ENCODE measurements at regions not wholly inside any gene's neighbourhood (a gene's known extent, or its start where the extent isn't known, plus 50 kb on each side); places are given as distances from the start of the nearest gene placed in this dataset.

DNA sequence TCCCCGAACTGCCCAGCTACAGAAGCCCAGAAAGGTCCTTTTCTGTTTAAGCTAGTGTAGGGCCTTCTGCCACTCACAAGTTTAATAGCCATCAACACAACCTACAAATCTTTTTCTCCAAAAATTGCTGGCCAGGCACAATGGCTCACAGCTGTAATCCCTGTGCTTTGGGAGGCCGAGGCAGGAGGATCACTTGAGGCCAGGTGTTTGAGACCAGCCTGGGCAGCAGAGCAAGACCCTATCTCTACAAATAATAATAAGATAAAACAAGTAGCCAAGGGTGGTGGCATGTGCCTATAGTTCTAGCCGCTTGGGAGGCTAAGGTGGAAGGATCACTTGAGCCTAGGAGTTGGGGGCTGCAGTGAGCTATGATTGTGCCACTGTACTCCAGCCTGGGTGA lies 176.4 kb downstream of the HSD17B3 start:
- no peak overlapping the region for H3K4me3 ChIP-seq
- DNase-seq (ENCODE audit: low spot score) = no peak
- H3K27ac ChIP-seq = peak overlapping the region in 1 of 2 donors; percentile 37
- no peaks in the 10 kb centered on the region for H3K36me3 ChIP-seq
- TF ChIP-seq POLR2A (IDR thresholded peaks at IDR 0.05) (no peak), POLR2AphosphoS5 (IDR thresholded peaks at IDR 0.05) (no peak), CTCF (IDR thresholded peaks at IDR 0.05) (no peak)
- no peaks in the 10 kb centered on the region for H3K9me3 ChIP-seq
- intact Hi-C loops (cut with DNase I) = no loop called here
- H3K4me1 ChIP-seq (replicated peaks) = no peaks in the 10 kb centered on the region
- WGBS = 62% methylated on average over 3 of the region's 3 CpGs
- H3K27me3 ChIP-seq (replicated peaks; ENCODE audit: insufficient read depth) = no peaks in the 10 kb centered on the region

DNA sequence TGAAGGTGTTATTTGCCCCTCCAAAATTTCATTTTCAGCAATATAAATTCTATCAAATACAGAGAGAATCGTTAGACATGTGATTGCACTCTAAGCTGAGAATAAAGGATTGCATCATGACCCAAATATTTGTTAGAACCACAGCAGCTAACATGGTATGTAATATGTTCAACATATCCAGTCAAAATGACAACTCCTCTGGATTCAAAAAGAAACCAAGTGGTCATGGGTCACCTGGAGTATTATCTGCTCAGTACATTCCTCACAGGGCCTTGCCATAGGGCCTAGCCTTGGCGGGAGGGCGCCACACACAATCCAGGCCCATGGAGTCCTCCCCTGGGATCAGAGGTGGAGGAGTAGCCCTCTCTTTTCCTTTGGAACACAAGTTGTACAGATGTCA lies 179.2 kb downstream of the HSD17B3 start:
- intact Hi-C loops (cut with DNase I) = no loop called here
- H3K4me1 ChIP-seq (replicated peaks) = no peaks in the 10 kb centered on the region
- no peaks in the 10 kb centered on the region for H3K36me3 ChIP-seq
- DNase-seq (ENCODE audit: low spot score) = no peak
- H3K4me3 ChIP-seq = no peak overlapping the region
- TF ChIP-seq CTCF (IDR thresholded peaks at IDR 0.05) = no peak
- no peak for TF ChIP-seq POLR2A (IDR thresholded peaks at IDR 0.05)
- TF ChIP-seq POLR2AphosphoS5 (IDR thresholded peaks at IDR 0.05) = no peak
- WGBS = 66% methylated on average over 3 of the region's 3 CpGs
- no peak overlapping the region for H3K27ac ChIP-seq
- no peaks in the 10 kb centered on the region for H3K27me3 ChIP-seq (replicated peaks; ENCODE audit: insufficient read depth)
- H3K9me3 ChIP-seq = no peaks in the 10 kb centered on the region

- TF ChIP-seq CTCF (IDR thresholded peaks at IDR 0.05) (no peak), POLR2AphosphoS5 (IDR thresholded peaks at IDR 0.05) (no peak), POLR2A (IDR thresholded peaks at IDR 0.05) (no peak)
- intact Hi-C loops (cut with DNase I) = no loop called here
- no peaks in the 10 kb centered on the region for H3K9me3 ChIP-seq
These were observed 179.7 kb downstream of the HSD17B3 start for GRCh38 chr9:96122282-96122681.

DNA sequence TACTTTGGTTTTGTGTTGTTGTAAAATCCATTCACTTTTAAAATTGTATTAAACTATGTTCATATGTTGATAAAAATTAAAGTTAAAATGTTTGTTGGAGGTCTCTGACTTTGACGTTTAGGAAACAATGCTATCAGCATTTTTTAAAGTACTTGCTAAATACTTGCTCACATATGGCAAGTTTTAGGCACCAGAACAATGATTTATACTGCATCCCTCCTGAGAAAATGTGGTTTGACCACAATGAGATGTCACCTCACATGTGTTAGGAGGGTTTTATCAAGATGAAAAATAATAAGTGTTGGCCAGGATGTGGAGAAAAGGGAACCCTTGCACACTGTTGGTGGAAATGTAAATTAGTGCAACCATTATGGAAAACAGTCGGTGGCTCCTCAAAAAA lies 180.8 kb downstream of the HSD17B3 start:
- no peak overlapping the region for H3K4me3 ChIP-seq
- no peak overlapping the region for H3K27ac ChIP-seq
- H3K9me3 ChIP-seq = no peaks in the 10 kb centered on the region
- no peaks in the 10 kb centered on the region for H3K4me1 ChIP-seq (replicated peaks)
- no peak for DNase-seq (ENCODE audit: low spot score)
- intact Hi-C loops (cut with DNase I) = no loop called here
- no peaks in the 10 kb centered on the region for H3K27me3 ChIP-seq (replicated peaks; ENCODE audit: insufficient read depth)
- TF ChIP-seq POLR2AphosphoS5 (IDR thresholded peaks at IDR 0.05) (no peak), POLR2A (IDR thresholded peaks at IDR 0.05) (no peak), CTCF (IDR thresholded peaks at IDR 0.05) (no peak)
- H3K36me3 ChIP-seq = no peaks in the 10 kb centered on the region
- 73% methylated on average over 2 of the region's 2 CpGs for WGBS

More at GRCh38 chr9:96122282-96122681, 179.7 kb downstream of the HSD17B3 start:
- no peaks in the 10 kb centered on the region for H3K36me3 ChIP-seq
- no peaks in the 10 kb centered on the region for H3K4me1 ChIP-seq (replicated peaks)
- no peak for DNase-seq (ENCODE audit: low spot score)
- 92% methylated on average over 6 of the region's 6 CpGs for WGBS
- H3K4me3 ChIP-seq = no peak overlapping the region
- no peaks in the 10 kb centered on the region for H3K27me3 ChIP-seq (replicated peaks; ENCODE audit: insufficient read depth)
- no peak overlapping the region for H3K27ac ChIP-seq

- no peak for TF ChIP-seq CTCF (IDR thresholded peaks at IDR 0.05)
- TF ChIP-seq POLR2AphosphoS5 (IDR thresholded peaks at IDR 0.05) = no peak
- TF ChIP-seq POLR2A (IDR thresholded peaks at IDR 0.05) = no peak
- Histone ChIP-seq H3K27ac (peak overlapping the region; percentile 6 to 15), H3K9me3 (no peaks in the 10 kb centered on the region), H3K36me3 (no peaks in the 10 kb centered on the region), H3K4me1 (replicated peaks) (no peaks in the 10 kb centered on the region), H3K4me3 (no peak overlapping the region), H3K27me3 (replicated peaks; ENCODE audit: insufficient read depth) (no peaks in the 10 kb centered on the region)
- WGBS = 74% methylated on average over 6 of the region's 6 CpGs
- no peak for DNase-seq (ENCODE audit: low spot score)
- intact Hi-C loops (cut with DNase I) = no loop called here
These were observed 184.4 kb downstream of the HSD17B3 start for GRCh38 chr9:96117398-96118080.

Data from prostate gland (tissue), 2 donors.